K562 (cell line): ENCODE measurements at regions not wholly inside any gene's neighbourhood (a gene's known extent, or its start where the extent isn't known, plus 50 kb on each side); places are given as distances from the start of the nearest gene placed in this dataset.
"Not testable (repeated sequence)": the region's sequence is repeated elsewhere in the genome, so short reads cannot be mapped to it uniquely, and the experiment has no call there.

Source experiments
- ATAC-seq: fragments of 200-7000 bp; cut with Tn5 transposase; 3 replicates; pipeline ENCODE4 v1.9.1; 2020; ENCODE audit warnings: moderate library complexity
- BruUV-seq: library from RNA; stranded (reverse); fragments of 400-500 nt; replicated peaks from 2 replicates; lab custom pipeline; 2021; lab: Mats Ljungman, UMichigan
- CTCF ChIA-PET: fragments of 300-600 bp; formaldehyde crosslinking; extraction: SDS; loops from one replicate; lab custom pipeline; 2021; ENCODE audit warnings: low intra/inter-chr PET ratio; lab: Yijun Ruan, JAX
- POLR2A ChIA-PET: fragments of 300-600, 350-650 bp; sonication (Branson Sonifier 250); formaldehyde crosslinking; extraction: SDS; loops from one replicate; lab custom pipeline; 2021; ENCODE audit warnings: antibody characterized with exemption, inconsistent platforms; lab: Yijun Ruan, JAX
- DNase-seq, 4 experiments: peaks; one replicate each; pipeline versions ENCODE4 v3.0.0 to v3.0.0-alpha.2; 2011 to 2018; ENCODE audit warnings: low spot score in 3 of 4, mixed read lengths in 3 of 4; ENCODE audit errors: extremely low read depth in 1 of 4
- FAIRE-seq: peaks from 2 replicates; lab custom pipeline; 2011; peaks lifted over from hg19 to GRCh38; lab: Jason Lieb, UNC
- H2AFZ ChIP-seq: 2 replicates; pipeline ENCODE4 v1.6.0; 2011; ENCODE audit warnings: low read depth, low read length, control low read depth, inconsistent platforms
- H3K27ac ChIP-seq: fragments of 200-600 bp; 3 replicates; pipeline ENCODE4 v1.8.0; 2011; ENCODE audit warnings: low read depth, mild to moderate bottlenecking, control low read depth, inconsistent platforms, low read length, moderate library complexity, mixed read lengths; ENCODE audit errors: extremely low read depth
- H3K27me3 ChIP-seq, 2 experiments: fragments of 300-600 bp in 1 of 2; 2 replicates in 1 of 2; 3 replicates in 1 of 2; pipeline versions ENCODE4 v1.6.0 to v1.8.0; 2011; ENCODE audit warnings: inconsistent platforms in 2 of 2, low read length in 2 of 2, mild to moderate bottlenecking in 1 of 2, mixed read lengths in 1 of 2, moderate library complexity in 1 of 2; ENCODE audit not compliant: control insufficient read depth in 2 of 2, insufficient read depth in 2 of 2
- H3K36me3 ChIP-seq: fragments of 300-600 bp; 3 replicates; pipeline ENCODE4 v1.8.0; 2011; ENCODE audit warnings: mild to moderate bottlenecking, low read length, inconsistent platforms; ENCODE audit not compliant: control insufficient read depth, insufficient read depth
- H3K4me1 ChIP-seq, 2 experiments: fragments of 200-600 bp in 1 of 2; replicated peaks in 1 of 2; 2 replicates in 1 of 2; 3 replicates in 1 of 2; pipeline versions ENCODE4 v1.5.1 to v1.8.0; 2011; ENCODE audit warnings: inconsistent platforms in 2 of 2, low read length in 2 of 2, mild to moderate bottlenecking in 1 of 2, mixed read lengths in 1 of 2, moderate library complexity in 1 of 2; ENCODE audit not compliant: control insufficient read depth in 2 of 2, insufficient read depth in 2 of 2
- H3K4me2 ChIP-seq: 2 replicates; pipeline ENCODE4 v1.6.1; 2011; ENCODE audit warnings: low read length, control low read depth, inconsistent platforms, mixed read lengths; ENCODE audit not compliant: insufficient read depth
- H3K4me3 ChIP-seq: fragments of 200-600 bp; sonication (generic), shearing (Covaris generic); 2 replicates; pipeline ENCODE4 v1.5.1; 2016; ENCODE audit warnings: control low read depth, inconsistent platforms
- H3K79me2 ChIP-seq: fragments of 200-600 bp; 3 replicates; pipeline ENCODE4 v1.8.0; 2011; ENCODE audit warnings: low read length, inconsistent platforms; ENCODE audit not compliant: control insufficient read depth, insufficient read depth
- H3K9ac ChIP-seq, 2 experiments: 2 replicates each; pipeline versions ENCODE4 v1.6.0 to v1.6.1; 2011; ENCODE audit warnings: low read depth in 2 of 2, low read length in 2 of 2, control low read depth in 1 of 2, inconsistent platforms in 1 of 2, mild to moderate bottlenecking in 1 of 2, mixed read lengths in 1 of 2; ENCODE audit not compliant: insufficient read depth in 1 of 2
- H3K9me1 ChIP-seq: one replicate; pipeline ENCODE4 v1.6.0; 2011; ENCODE audit warnings: inconsistent platforms, mild to moderate bottlenecking, low read length, moderate library complexity; ENCODE audit not compliant: control insufficient read depth, insufficient read depth
- H3K9me3 ChIP-seq: replicated peaks from 2 replicates; pipeline ENCODE4 v1.5.1; 2011; ENCODE audit warnings: low read depth, low read length, inconsistent platforms; ENCODE audit not compliant: control insufficient read depth, insufficient read depth
- H4K20me1 ChIP-seq: replicated peaks from 2 replicates; pipeline ENCODE4 v1.6.1; 2011; ENCODE audit warnings: low read length, inconsistent platforms, mixed read lengths; ENCODE audit not compliant: control insufficient read depth, insufficient read depth
- DEAF1 ChIP-seq: fragments of 450-650 bp; formaldehyde crosslinking; IDR thresholded peaks from 2 replicates; pipeline ENCODE4 v1.4.0; 2020; ENCODE audit warnings: mild to moderate bottlenecking, moderate library complexity
- MIER1 ChIP-seq: fragments of 450-650 bp; IDR thresholded peaks from 2 replicates; pipeline ENCODE4 v1.6.1; 2016; ENCODE audit warnings: antibody characterized with exemption, mild to moderate bottlenecking, low read depth
- ZNF24 ChIP-seq: fragments of 450-650 bp; IDR thresholded peaks from 2 replicates; pipeline ENCODE4 v1.6.1; 2016
- ZNF707 ChIP-seq: fragments of 250-450 bp; sonication (Bioruptor Pico); conservative IDR thresholded peaks from 2 replicates; pipeline ENCODE4 v1.8.0; 2022; ENCODE audit warnings: inconsistent platforms, mild to moderate bottlenecking, moderate library complexity
- WGBS: fragments of 100-300 bp; shearing (Covaris generic); methylation state at CpG from one replicate; pipeline ENCODE4 v1.1.6; 2016; ENCODE audit warnings: low coverage, mixed read lengths; ENCODE audit not compliant: insufficient coverage; ENCODE audit errors: missing lambda C conversion rate; 5-methylcytosine and 5-hydroxymethylcytosine counted together
- in situ Hi-C: fragments of 300-500 bp; cut with MboI; formaldehyde crosslinking; loops from 4 replicates; pipeline ENCODE4 v1.15.0; 2018; ENCODE audit warnings: inconsistent platforms, mixed read lengths
- intact Hi-C: fragments of 100-400 bp; cut with micrococcal nuclease; formaldehyde crosslinking; loops from 2 replicates; pipeline ENCODE4 v1.14.2; 2022

GRCh38 chr11:103616586-103616985 is 419.9 kb upstream of the DDI1 start:
- H3K27me3 ChIP-seq, ATAC-seq, H3K27ac ChIP-seq, H3K4me3 ChIP-seq, DNase-seq, H3K4me1 ChIP-seq, BruUV-seq, CTCF ChIA-PET, in situ Hi-C loops, H3K4me2 ChIP-seq, H3K9ac ChIP-seq, H2AFZ ChIP-seq, FAIRE-seq, intact Hi-C loops, POLR2A ChIA-PET, H3K36me3 ChIP-seq, H3K9me1 ChIP-seq, H4K20me1 ChIP-seq, H3K79me2 ChIP-seq, H3K9me3 ChIP-seq: not testable (repeated sequence)
- 0% methylated on average over 2 of the region's 2 CpGs for WGBS

- no peaks in the 10 kb centered on the region for H4K20me1 ChIP-seq
- H3K9ac ChIP-seq: no peak overlapping the region
- no peaks in the 10 kb centered on the region for H3K4me1 ChIP-seq
- CTCF ChIA-PET: no interaction called here
- TF ChIP-seq ZNF707 (CRISPR knock-in tag): no peak
- no peak for TF ChIP-seq DEAF1
- TF ChIP-seq MIER1: no peak
- no peak for TF ChIP-seq ZNF24
- no peaks in the 10 kb centered on the region for H3K79me2 ChIP-seq
- H3K4me2 ChIP-seq: no peak overlapping the region
- in situ Hi-C loops (no loop called here), intact Hi-C loops (no loop called here)
- WGBS: 3% methylated on average over 3 of the region's 3 CpGs
- ATAC-seq (no peak), DNase-seq (no peak), FAIRE-seq (no peak)
- BruUV-seq: no TSS peak
- H3K36me3 ChIP-seq: no peaks in the 10 kb centered on the region
- no peak overlapping the region for H3K27ac ChIP-seq
- H3K9me1 ChIP-seq: no peaks in the 10 kb centered on the region
- no peak overlapping the region for H2AFZ ChIP-seq
- POLR2A ChIA-PET: no interaction called here
- H3K27me3 ChIP-seq: no peaks in the 10 kb centered on the region
- H3K9me3 ChIP-seq: no peaks in the 10 kb centered on the region
- no peak overlapping the region for H3K4me3 ChIP-seq
Measured at GRCh38 chr11:103618528-103618927, 417.9 kb upstream of the DDI1 start.
